ENCODE measurements at regions not wholly inside any gene's neighbourhood (a gene's known extent, or its start where the extent isn't known, plus 50 kb on each side); places are given as distances from the start of the nearest gene placed in this dataset.

DNA sequence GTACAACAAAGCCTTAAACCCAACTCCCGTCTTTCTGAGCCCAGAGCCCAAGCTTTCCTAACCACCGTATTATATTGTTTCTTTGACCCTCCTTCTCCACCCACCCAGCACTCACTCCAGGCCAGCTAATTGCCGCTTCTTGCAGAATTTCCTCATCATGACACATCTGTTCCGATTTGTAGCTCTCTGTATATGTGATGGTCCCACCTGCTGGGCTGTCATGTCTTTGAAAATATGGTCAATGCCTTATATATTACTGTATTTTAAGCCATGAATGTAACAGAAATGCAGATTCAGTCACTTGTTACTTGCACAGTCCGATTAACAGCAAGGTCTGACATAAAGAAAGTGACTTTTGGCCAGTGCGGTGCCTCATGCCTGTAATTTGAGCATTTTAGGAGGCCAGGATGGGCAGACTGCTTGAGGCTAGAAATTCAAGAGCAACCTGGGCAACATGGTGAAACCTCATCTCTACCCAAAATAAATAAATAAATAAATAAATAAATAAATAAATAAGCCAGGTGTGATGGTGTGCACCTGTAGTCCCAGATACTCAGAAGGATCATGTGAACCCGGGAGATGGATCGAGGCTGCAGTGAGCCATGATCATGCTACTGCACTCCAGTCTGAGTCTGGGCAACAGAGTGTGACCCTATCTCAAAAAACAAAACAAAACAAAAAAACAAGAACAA lies 359.8 kb downstream of the ATP23 start:
- TF ChIP-seq EZH2 (IDR thresholded peaks at IDR 0.05; ENCODE audit: borderline replicate concordance, low read length) = no peak
- TF ChIP-seq, protein P1, sequence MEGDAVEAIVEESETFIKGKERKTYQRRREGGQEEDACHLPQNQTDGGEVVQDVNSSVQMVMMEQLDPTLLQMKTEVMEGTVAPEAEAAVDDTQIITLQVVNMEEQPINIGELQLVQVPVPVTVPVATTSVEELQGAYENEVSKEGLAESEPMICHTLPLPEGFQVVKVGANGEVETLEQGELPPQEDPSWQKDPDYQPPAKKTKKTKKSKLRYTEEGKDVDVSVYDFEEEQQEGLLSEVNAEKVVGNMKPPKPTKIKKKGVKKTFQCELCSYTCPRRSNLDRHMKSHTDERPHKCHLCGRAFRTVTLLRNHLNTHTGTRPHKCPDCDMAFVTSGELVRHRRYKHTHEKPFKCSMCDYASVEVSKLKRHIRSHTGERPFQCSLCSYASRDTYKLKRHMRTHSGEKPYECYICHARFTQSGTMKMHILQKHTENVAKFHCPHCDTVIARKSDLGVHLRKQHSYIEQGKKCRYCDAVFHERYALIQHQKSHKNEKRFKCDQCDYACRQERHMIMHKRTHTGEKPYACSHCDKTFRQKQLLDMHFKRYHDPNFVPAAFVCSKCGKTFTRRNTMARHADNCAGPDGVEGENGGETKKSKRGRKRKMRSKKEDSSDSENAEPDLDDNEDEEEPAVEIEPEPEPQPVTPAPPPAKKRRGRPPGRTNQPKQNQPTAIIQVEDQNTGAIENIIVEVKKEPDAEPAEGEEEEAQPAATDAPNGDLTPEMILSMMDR (conservative IDR thresholded peaks at IDR 0.05 in 1 of 2, IDR thresholded peaks at IDR 0.05 in 1 of 2; ENCODE audit: extremely low read depth in 1 of 2, insufficient read depth in 1 of 2, low read depth in 1 of 2, low read length in 2 of 2) = no peak

All from mammary epithelial cell (primary cell).